Stimulated activated CD4-positive, alpha-beta T cell treated with anti-CD3 and anti-CD28 coated beads, Interleukin-4, amount 100 ng/mL, for 1 hour (primary cell): ENCODE measurements at regions not wholly inside any gene's neighbourhood (a gene's known extent, or its start where the extent isn't known, plus 50 kb on each side); places are given as distances from the start of the nearest gene placed in this dataset.

Experiments
- DNase-seq: peaks from one replicate; pipeline ENCODE4 v3.0.0-alpha.2; 2020

DNA sequence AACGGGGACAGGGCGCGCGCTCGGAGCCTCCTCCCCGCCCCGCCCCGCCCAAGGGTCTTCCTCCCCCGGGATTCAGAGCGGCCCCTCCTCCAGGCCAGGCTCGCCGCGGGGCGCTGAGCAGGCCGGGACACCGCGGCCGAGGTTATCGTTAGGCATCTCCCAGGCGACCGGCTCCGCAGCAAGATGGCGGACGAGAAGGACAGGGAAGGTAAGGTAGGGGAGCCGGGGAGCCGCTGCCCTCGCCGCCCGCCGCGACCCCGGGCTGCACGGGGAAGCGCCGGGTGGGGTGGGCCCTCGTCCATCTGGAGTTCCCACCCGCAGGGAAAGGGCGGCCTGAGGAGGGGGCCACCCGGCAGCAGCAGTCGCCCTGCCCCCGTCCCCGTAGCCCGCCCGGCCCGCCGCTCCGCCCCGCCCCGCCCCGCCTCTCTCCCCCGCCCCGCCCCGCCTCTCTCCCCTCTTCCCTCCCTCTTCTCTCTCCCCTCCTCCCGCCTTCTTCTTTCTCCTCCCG is 105.9 kb upstream of the HNRNPU start:
- peak; percentile 67 for DNase-seq

DNA sequence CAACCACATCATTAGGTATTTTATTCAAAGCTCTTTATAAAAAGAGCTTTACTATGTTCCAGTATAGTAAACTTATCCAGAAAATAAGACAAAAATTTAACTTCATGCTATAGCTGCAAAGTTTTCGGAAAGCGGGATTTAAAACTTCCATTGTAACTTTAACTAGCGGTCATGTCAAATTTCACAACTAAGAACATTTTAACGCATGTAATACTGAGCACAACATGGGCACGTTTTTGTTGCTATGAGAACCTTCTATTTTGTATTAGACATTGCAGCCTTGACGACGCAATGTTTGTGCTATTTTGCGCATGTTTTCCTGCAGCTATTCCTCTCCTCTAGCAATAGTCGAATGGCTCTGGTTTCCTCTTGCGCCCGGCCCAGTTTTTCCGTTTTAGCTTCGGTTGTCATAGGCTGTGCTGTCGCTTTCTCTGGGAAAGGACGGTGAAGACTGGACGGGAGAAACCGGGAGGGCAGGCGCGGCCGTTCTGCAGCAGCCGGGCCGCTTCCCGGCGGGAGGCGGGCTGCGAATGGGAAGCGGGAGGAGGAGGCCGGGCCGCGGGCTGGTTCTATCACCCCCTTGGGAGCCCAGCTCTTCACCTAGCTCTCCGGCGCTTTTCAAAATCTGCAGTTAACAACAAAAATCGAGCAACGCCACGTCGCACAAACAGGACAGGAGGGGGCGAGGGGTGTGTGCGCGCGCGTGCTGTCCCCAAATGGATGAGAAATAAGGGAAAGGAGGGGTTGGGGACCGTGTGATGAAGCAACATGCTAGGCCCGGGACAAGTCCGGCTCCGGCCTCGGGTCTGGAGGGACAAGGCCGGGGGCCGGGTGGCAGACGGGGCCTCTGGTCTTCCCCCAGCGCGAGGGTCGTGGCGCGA is 105.3 kb upstream of the HNRNPU start:
- peak; percentile 59 for DNase-seq

DNA sequence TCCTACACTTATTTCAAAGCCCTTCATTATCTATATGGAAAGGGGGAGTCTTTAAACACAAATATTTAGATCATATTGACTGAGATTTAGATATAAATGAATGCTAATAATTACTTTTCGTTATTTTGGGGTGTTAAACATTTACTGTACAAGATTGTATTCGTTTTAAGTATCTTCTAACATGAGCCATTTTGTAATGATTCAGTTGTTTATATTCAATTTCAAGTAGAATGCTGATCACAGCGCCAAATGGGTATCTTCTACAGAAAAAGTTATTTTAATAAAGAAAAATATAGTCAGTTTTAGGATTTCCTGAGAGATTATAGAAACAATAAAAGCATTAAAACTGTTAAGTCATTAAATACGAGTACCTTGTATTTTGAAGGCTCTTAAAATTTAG is 104.5 kb upstream of the HNRNPU start:
- DNase-seq = no peak

DNA sequence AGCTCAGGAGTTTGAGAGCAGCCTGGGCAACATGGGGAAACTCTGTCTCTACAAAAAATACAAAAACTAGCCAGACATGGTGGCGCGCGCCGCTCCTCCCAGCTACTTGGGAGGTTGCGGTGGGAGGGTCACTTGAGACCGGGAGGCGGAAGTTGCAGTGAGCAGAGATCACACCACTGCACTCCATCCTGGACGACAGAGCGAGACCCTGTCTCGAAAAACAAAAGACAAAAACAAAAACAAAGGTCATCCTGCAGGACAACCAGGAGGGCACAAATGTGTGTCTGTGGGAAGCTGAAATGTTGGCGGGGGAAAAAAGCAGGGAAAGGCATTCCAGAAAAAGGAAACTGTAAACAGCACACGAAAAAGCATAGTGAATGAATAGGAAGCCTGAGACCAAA is 104.1 kb upstream of the HNRNPU start:
- DNase-seq = no peak

DNA sequence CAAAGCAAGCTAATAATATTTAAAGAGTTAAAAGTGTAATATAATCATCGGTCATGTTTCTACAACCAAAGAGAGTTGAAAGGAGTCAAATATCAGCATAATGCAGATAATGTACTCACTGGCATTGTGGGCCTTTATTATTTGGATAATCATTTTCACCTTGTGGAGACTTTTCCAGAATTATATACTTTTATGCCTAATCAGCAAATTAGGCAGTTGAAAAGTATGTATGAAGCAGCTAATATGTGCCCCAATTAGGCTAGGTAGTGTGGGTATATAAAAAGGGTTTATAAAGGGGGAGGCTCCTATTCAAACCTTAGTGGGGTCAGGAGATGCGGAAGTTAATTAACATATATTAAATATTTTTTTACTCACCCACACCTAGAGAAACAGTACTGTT is 102.8 kb upstream of the HNRNPU start:
- no peak for DNase-seq

DNA sequence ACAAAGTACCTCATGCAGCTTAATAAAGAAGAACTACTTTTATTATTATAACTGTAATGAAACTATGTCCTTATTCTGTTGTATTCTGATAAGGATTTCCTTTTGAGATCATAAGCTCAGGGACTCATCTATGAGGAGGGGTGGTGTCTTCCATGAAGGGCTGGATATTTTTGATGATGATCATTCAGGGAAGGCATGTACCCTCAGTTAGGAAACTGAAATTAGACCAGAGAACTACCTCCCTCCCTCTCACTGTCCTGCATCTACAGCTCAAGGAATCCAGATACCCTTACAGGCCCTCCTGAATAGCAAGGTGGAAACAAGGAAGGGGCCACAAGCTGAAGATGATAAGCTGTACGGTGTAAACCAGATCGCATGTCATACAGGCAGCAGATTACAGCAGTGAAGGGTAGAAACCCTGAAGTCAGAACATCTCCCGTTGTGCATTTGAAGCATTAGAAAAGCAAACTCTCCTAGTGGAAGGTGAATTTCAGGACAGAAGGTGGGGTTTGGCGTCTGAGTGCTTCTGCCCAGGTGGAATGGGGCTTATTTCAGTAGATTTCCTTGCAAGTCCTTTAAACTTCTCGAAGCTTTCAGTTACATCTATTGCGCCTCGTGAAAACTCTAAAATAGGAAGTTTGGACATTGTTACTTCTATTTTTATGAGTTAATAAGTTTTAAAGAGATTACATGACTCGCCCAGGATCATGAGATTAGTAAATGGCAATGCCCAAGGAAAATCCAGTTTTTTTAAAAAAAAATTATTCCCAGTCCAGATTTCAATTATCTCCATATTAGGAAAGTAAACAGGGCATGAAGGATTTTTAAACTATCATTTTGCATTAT is 101.1 kb upstream of the HNRNPU start:
- DNase-seq = no peak

DNA sequence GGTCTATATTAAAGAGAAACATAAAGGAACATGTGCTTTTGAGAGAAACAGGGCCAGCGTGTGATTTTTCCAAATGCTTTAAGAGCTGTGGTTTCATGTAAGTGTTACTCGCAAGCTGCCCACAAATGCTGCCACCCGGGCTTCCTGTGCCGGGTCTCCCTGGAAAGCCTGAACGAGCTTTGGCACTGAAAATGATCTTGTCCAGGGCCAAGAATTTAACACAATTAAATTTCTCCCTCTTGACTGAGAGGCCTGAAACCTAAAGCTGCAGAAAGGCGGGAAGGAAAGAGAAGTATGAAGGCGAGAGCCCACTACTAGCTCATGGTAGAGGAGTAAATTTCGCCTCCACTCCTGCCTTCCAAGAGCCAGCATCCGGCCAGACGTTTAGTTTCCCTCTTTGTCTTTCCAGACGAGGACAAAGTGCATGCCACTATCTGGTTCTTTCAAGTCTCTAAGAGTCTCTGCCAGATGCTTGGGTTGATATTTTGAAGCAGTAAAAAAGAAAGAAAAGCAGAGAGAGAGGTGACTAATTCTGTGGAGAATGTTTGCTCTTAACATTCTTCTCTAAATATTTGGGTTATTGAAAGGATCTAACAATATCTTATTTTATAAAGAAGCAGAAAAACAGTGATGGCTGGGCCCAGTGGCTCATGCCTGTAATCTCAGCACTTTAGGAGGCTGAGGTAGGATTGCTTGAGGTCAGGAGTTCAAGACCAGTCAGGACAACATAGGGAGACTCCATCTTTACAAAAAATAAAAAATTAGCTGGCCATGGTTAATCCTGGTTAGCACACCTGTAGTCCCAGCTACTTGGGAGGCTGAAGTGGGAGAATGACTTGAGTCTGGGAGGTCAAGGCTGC is 100.0 kb upstream of the HNRNPU start:
- DNase-seq = no peak

DNA sequence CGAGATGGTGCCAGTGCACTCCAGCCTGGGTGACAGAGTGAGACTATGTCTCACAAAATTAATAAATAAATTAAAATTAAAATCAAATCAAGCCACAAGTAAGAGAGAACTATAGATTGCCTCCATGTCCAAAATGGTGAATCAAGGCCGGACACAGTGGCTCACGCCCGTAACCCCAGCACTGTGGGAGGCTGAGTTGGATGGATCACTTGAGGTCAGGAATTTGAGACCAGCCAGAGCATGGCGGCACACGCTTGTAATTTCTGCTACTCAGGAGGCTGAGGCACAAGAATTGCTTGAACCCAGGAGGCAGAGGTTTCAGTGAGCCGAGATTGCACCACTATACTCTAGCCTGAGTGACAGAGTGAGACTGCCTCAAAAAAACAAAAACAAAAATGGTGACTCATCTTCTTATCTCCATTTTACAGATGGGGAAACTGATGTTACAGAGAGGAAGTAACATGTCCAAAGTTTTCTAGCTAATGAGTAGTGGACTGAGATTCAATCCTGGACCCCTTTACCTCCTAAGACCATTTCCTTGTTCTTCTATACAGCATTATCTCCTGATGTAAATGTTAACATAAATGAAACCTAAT is 99.0 kb upstream of the HNRNPU start:
- no peak for DNase-seq

DNA sequence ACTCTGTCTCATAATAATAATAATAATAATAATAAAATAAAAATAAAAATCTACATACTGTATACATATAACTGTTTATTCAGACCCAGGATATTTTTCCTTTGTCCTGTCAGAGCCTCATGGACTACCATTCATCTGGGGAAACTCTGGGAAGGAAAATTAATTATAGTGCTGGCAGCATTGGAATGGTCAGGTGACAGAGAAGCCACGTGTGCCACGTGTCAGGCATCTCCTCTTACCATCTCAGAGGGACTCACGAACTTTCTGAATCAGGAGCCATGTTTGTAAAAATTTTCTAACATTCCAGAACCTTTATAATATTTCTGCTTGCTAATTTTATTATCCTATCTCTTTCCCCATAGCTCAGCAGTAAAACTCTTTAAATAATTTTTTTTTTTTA is 97.8 kb upstream of the HNRNPU start:
- DNase-seq = no peak

DNA sequence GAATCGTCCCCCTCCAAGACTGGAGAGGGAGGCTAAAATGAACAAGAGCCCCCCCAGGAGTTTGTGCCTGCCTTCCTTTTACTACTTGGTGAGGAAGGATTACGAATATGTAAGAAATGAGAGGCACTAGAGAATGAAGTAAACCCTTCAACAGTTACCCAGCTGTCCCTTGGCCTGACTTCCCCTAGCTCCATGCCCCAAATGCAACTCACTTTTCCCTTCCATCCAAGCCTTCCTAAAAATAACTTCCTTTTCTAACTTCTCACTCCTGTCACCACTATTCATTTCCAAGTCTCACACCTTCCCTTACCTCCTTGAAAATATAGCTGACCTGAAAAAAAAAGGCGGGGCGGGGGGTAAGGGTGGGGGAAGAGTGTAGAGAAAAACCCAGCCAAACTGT is 96.6 kb upstream of the HNRNPU start:
- DNase-seq = no peak

DNA sequence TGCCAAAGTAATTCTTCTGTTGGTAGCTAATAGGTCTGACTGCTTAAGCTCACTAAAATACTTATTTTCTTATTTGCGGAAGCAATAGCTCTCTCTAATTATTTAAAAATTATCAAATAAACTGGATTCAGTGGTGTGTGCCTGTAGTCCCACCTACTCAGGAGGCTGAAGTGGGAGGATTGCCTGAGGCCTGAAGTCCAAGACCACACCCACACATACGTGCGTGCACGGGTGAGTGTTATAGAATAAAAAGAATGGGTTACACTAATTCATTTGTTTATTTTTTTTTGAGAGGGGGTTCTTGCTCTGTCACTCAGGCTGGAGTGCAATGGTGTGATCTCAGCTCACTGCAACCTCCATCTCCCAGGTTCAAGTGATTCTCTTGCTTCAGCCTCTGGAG is 94.2 kb upstream of the HNRNPU start:
- no peak for DNase-seq

DNA sequence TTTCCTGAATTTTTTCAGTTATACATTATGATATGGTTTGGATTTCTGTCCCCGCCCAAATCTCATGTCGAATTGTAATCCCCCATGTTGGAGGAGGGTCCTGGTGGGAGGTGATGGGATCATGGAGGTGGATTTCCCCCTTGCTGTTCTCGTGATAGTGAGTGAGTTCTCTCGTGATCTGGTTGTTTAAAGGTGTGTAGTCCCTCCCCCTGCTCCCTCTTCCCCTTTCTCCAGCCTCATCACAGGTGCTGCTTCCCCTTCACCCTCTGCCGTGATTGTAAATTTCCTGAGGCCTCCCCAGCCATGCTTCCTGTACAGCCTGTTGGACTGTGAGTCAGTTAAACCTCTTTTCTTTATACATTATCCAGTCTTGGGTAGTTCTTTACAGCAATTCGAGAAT is 93.2 kb upstream of the HNRNPU start:
- DNase-seq = no peak

DNA sequence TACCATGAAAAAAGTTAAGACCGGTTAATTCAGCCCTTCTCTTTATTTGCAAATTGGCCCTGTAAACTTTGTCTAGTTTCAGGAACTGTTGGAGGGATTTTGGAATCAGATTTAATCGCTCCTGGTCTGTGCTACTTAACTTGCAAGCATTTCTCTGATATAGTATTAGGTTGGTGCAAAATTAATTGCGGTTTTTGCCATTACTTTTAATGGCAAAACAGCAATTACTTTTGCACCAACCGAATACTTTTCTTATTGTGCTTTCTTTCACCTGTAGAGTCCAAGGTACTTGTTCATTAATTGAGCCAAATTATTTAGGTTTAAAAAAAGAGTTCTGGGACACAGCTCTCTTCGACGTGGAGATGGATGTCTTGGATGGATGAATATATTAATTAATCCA is 92.8 kb upstream of the HNRNPU start:
- DNase-seq = no peak

DNA sequence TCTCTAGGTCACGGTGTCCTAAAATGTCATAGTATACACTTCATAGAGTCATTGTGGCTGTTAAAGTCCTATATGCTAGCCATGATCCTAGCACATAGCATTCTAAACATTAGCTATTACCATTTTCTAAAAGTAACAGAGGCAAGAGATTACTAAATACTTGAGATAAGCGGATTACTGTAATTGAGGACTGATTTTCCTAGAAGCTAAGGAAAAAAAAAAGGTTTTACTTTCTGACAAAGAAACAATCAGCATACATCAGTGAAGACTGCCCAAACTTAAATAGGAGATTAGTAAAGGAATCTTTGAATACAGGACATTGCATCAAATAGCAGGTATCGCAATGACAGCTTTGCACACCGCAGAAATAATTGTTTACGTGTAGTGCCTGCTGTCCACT is 91.3 kb upstream of the HNRNPU start:
- no peak for DNase-seq

DNA sequence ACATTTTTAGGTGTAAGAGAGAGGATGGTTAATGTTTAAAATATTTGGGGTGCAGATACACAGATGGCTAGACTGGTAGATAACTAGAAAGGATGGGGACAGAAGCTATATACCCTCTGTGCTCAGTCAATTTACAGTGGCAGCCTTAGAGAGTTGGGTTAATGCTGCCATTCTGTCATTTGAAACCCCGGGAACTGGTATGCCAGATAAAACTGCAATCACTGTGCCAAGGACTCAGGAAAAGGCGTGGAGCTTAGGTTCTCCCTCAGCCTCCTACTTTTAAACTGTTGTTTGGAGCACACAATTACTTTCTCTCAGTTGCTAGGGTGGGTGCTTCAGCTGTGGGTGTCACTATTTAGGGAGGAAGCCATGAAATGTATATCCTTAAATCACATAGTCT is 90.0 kb upstream of the HNRNPU start:
- DNase-seq = no peak

DNA sequence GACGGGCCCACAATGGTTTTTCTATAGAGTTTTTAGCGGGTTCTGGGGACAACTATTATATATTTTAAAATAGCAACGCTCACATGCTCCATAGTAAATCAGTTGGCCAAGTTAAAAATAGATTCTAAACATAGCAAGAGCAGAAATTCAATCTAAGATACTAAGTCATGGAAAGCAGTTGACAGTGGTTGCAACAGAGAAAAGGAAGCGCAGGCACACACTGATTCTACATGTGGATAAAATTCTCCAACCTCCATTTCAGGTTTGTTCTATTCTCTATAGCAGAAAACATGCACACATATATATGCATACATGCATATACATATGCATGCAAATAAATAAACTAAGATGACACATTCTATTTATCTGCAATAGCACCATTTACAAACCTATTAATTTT is 89.6 kb upstream of the HNRNPU start:
- no peak for DNase-seq

DNA sequence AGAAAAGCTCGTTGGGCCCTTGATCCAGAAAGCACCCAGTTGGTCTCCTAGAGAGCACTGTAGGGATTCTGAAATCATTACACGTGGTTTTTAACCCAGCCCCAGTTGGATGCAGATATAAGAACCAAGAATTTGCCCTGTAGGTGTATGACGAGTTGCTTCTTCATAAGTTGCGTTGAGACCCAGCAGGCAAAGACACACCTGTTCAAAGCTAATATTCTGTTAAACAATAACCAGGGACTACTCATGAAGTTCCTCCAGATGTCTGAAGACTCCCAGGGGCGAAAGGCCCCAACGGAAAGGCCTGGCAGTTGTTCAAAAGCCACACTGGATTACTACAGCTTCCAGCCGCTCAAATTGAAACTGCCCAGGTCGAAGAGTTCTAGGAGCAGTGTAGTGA is 88.6 kb upstream of the HNRNPU start:
- no peak for DNase-seq

DNA sequence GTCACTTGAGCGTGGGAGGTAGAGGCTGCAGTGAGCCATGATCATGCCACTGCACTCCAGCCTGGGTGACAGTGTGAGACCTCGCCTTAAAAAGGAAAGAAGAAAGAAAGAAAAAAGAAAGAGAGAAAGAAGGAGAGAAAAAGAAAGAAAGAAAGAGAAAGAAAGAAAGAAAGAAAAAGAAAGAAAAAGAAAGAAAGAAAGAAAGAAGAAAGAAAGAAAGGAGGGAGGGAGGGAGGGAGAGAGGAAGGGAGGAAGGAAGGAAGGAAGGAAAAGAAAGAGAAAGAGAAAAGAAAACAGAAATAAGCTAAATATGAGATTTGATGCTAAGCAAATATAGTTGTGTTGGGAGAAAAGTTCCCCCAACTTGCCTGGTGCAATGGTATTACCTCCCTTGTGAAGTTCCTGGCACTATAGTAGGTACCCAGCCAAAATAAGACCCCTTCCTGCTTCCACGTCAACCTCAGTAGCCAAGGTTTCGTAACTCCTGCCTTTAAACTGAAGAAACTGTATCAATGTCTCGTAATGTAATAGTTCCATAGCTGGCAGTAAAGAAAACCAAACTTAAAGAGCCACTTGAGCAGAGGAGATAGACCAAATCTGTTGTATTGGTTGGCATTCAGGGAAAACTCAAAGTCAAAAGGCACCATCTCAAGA is 88.1 kb upstream of the HNRNPU start:
- no peak for DNase-seq

DNA sequence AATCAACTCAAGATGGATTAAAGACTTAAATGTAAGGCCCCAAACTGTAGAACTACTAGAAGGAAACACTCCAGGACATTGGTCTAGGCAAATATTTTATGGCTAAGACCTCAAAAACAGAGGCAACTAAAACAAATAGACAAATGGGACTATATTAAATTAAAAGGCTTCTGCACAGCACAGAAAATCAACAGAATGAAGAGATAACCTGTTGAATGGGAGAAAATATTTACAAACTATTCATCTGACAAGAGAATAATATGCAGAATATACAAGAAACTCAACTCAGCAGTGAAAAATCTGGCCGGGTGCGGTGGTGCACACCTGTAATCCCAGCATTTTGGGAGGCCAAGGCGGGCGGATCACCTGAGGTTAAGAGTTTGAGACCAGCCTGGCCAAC is 84.1 kb upstream of the HNRNPU start:
- no peak for DNase-seq

DNA sequence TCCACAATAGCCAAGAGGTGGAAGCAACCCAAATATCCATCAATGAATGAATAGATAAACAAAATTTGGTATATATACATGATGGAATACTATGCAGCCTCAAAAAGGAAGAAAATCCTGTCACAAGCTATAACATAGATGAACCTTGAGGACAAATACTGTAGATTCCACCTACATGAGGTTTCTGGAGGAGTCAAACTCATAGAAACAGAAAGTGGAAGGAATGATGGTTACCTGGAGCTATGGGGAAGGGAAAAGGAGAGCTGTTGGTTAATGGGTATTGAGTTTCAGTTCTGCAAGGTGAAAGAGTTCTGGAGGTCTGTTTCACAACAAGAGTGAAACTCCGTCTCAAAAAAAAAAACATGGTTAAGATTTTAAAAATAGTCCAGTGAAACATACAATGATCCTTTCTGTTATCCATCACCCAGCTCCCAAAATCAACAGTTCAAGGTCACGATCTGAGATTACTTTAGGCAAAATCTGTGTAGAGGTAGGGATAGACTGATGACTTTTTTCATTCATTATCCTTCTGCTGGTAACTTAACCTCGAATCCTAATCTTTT is 80.8 kb upstream of the HNRNPU start:
- no peak for DNase-seq

DNA sequence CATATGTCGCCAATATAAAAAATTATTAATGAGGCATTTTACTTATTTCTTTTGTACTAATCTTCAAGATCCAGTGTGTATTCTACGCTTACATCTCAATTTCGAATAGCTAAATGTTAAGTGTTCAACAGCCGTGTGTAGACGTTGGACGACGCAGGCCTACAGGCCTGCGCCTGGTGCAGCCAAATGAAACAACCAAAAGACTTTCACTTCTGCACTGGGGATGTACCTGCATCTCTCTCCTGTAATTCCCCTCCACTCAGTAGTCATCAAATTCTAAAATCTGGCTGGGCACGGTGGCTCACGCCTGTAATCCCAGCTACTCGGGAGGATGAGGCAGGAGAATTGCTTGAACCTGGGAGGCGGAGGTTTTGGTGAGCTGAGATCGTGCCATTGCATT is 76.8 kb upstream of the HNRNPU start:
- DNase-seq = no peak

DNA sequence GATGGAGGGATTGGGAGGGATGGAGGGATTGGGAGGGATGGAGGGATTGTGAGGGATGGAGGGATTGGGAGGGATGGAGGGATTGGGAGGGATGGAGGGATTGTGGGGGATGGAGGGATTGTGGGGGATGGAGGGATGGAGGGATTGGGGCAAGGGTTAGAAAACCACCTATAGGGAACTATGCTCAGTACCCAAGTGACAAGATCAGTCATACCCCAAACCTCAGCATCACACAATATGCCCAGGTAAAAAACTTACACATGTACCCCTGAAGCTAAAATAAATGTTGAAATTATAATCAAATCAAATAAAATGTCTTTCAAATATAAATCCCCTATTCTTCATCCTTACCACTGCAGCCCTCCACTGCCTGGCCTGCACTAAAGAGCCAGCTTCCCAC is 72.8 kb upstream of the HNRNPU start:
- no peak for DNase-seq
